NCI-H524 (cell line): ENCODE measurements at regions not wholly inside any gene's neighbourhood (a gene's known extent, or its start where the extent isn't known, plus 50 kb on each side); places are given as distances from the start of the nearest gene placed in this dataset.
A peak's percentile ranks its signal among the peaks of the same experiment; 100 is the strongest.

ENCODE experiments used
- DNase-seq, 2 experiments: peaks; one replicate each; lab custom pipeline; 2025; lab: John Stamatoyannopoulos, UW

GRCh38 chrX:39504850-39505259, 592.9 kb downstream of the BCOR start:
- no peak for DNase-seq

DNA sequence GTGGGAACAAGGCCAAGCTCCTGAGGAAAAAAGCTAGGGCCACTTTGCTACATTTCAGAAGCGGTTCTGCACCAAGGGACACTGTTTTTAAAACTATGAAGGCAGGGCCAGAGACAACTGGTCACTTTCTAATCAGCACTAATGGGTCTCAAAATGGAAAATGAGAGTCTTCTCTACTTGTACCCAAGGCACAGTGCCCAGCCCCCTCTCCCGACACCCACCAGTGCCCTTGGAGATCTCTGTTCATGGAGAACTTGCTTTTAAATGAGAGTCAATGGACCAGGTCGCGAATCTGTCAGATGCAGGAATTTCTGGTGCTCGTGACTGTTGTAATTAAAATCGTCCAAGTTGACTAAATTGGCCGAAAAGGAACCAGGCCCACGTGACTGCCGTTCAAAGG, 591.6 kb downstream of the BCOR start:
- DNase-seq = no peak

- peak in 1 of 2 experiments; percentile 33 for DNase-seq
Observed at GRCh38 chrX:39507034-39507433, 590.7 kb downstream of the BCOR start.

- peak; percentile 84 to 92 for DNase-seq
Observed at GRCh38 chrX:39507617-39508299, 590.0 kb downstream of the BCOR start.

- DNase-seq = no peak
Observed at GRCh38 chrX:39508300-39508692, 589.5 kb downstream of the BCOR start.

DNA sequence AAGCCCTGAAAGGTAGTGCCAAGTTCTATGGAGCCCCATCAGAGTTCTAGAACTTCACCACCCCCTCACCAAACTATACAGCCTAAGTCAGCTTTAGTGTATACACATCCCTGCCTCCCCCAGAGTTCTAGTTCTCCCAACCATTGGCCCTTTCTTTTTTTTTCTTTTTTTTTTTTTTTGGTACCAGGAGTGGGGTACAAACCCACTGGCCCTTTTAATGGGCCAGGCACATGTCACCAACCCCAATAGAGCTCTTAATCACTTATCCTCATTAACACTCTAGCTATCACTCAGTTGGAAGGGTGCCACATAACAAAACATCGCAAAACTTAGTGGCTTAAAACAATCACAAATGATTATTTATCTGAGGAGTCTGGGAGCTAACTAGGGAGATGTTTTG, 588.6 kb downstream of the BCOR start:
- DNase-seq = no peak

DNA sequence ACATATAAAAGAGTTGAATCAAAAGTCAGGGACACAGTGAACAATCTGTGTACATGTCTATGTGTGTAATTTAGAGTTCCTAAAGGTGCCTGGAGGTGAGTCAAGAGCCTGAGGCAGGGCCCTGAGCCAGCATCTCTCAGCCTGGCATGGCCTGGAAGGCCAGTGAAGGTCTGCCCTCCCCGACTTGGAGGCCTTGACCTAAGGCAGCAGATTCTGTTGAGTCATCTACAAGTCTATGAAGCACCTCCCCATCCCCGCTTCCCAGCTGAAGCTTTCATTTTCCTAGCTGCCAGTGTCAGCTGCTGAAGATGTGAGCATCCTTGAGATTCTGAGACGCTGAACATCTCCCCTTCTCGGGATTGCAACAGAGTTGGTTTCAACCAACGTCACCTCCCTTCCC, 583.9 kb downstream of the BCOR start:
- no peak for DNase-seq

DNA sequence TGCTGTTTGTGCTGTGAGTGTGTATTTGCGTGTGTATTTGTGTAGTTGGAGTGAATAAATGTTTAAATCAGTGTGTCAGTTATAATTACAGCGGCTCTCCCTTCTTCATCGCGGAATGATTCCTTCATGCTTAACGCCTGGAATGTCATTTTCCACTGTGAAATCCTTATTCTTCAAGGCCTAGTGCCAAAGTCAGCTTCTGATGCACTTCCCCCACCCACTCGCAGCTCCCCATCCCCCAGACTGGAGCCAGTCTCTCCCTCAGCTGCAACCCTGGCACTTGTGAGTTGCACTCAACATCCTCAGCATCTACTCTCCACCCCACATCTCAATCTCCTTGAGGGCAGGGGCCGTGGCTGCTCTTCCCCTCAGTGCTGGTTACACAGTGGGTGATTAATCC, 583.0 kb downstream of the BCOR start:
- no peak for DNase-seq

- DNase-seq = peak; percentile 42 to 69
Observed at GRCh38 chrX:39516427-39516841, 581.3 kb downstream of the BCOR start.

GRCh38 chrX:39518476-39519029, 579.2 kb downstream of the BCOR start:
- peak; percentile 48 to 49 for DNase-seq

DNA sequence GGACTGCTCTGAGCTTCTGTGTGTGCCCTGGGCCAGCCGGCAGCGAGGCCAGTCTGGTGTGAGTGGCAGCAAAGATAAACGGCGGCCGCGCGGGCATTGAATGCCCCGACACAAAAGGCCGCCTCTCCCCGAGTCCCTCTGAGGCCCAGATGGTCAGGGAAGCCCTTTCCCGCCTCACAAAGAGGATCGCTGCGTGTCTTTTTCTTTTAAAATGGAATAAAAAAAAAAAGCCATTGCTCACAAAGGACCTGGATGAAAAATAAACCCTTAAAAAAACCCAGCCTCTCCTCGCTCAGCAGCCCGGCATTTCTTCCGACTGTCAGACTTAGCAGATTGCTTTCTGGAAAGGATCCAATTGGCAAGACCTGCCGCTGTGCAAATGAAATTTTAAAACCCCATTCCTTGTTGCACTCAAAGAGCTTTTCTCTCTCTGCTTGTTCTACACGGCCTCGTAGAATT, 578.7 kb downstream of the BCOR start:
- DNase-seq = no peak

DNA sequence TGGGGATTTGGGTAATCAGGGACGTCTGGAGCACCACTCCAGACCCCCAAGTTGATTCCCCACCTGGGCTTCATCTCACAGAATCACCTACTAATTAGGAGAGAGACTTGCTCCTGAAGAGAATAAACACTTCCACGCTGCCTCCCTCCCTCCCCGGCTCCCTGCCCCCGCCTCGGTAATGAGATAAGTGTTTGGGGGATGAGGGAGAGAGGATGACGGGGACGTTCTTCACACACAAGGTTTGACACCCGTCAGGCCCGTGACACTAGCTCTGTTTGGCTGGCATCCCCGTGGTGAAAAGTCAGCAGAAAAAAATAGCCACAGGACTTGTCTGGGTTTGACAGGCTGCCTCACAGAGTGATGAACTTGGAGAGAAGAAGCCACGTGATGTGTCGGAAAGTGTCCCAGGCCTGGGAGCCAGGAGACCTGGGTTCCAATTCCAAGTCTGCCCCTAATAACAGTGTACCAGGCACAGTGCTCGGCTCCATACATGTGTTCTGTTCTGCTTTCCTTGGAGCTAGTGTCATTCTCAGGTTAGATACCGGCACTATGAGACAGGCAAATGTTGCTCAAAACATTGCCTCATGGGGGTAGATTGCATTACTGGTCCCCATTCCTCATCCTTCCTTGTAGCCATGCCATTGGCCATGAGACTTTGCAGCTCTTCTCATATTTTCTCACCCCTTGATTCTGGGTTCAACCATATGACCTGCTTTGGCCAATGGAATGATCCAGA, 578.0 kb downstream of the BCOR start:
- DNase-seq = peak in 1 of 2 experiments; percentile 86

GRCh38 chrX:39525758-39526157, 572.0 kb downstream of the BCOR start:
- no peak for DNase-seq

GRCh38 chrX:39527025-39527424, 570.7 kb downstream of the BCOR start:
- DNase-seq = peak; percentile 84 to 85

GRCh38 chrX:39528161-39528916, 569.4 kb downstream of the BCOR start:
- peak; percentile 96 to 97 for DNase-seq

- DNase-seq = peak; percentile 53 to 72
Observed at GRCh38 chrX:39532761-39533160, 565.0 kb downstream of the BCOR start.

- DNase-seq = no peak
Observed at GRCh38 chrX:39534949-39535348, 562.8 kb downstream of the BCOR start.

DNA sequence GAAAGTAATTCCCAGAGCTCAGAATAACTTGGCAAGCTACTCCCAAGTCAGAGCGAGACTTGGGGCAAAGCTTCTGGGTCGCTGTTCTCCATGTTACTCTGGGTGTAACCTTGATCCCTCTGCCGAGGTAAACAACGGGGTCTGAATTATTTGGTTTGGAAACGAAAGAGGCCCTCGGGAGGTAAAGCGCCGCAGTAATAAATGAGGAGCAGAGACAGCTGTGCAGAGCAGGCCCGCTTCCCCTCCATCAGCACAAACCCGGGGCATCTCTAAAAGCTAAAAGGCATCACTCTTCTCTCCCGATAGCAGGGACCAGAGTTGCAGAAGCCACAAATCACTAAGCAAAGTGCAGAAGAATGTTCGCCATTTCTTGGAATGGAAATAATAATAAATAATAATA, 561.5 kb downstream of the BCOR start:
- no peak for DNase-seq

DNA sequence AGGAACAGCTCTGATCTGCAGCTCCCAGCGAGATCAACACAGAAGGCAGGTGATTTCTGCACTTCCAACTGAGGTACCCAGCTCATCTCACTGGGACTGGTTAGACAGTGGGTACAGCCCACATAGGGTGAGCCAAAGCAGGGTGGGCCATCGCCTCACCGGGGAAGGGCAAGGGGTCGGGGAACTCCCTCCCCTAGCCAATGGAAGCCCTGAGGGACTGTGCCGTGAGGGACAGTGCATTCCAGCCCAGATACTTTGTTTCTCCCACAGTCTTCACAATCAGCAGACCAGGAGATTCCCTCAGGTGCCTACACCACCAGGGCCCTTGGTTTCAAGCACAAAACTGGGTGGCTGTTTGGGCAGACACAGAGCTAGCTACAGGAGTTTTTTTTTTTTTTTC, 555.9 kb downstream of the BCOR start:
- no peak for DNase-seq

DNA sequence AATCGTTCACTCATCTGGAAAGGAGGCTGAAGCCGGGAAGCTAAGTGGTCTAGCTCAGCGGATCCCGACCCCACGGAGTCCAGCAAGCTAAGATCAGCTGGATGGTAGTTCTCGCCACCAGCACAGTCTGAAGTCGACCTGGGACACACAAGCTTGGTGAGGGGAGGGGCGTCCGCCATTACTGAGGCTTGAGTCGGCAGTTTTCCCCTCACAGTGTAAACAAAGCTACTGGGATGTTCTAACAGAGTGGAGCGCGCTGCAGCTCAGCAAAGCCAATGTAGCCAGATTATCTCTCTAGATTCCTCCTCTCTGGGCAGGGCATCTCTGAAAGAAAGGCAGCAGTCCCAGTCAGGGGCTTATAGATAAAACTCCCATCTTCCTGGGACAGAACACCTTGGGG, 555.4 kb downstream of the BCOR start:
- DNase-seq = no peak

DNA sequence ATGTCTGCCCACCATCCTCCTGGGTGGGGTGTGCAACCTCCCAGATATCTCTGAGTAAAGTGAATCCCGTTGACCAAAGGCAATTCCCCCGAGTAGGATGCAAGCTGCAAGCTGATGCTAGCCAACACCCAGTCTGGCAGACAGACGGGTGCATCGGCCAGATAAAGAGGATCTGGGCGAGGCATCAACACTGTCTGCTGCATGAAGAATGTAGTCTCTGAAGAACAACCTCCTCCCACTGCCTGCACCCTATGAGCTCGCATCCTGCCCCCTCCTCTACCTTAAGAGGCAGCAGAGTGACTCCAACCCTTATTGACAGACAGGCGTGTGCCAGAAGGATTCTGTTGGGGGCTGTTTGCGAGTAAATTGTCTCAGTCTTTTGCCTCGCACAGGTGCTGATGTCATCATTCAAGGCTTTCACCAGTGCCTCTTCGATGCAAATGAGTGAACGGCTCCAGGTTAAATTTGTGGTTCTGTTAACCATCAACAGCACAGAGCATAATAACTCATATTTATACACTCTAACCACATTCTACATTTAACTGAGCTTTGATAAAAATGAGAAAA, 546.9 kb downstream of the BCOR start:
- DNase-seq = no peak

DNA sequence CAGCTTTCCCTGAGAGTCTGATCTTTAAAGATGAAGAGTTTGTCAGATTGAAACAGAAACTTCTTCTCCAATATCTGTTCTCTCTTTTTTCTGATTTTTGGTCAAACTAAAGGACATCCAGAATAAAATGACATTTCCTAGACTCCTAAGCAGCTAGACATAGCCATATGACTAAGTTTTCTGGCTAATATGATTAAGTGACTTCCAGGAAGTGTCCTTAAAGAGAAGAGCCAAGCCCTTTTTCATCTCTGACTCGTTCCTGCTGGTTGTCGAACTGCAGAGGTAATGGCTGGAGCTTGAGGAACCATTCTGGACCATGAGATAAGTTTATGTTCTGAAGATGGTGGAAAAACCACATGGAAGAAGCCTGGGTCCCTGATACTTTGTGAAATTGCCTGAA, 546.0 kb downstream of the BCOR start:
- no peak for DNase-seq
